H1 (cell line): ENCODE measurements at regions not wholly inside any gene's neighbourhood (a gene's known extent, or its start where the extent isn't known, plus 50 kb on each side); places are given as distances from the start of the nearest gene placed in this dataset.

Experiments
- CTCF ChIA-PET: fragments of 300-600 bp; sonication (Branson Sonifier 250); formaldehyde crosslinking; loops from one replicate; lab custom pipeline; 2021; ENCODE audit not compliant: partially characterized antibody; lab: Charles Lee
- POLR2A ChIA-PET: fragments of 300-600 bp; sonication (Branson Sonifier 250); formaldehyde crosslinking; loops from one replicate; lab custom pipeline; 2021; ENCODE audit warnings: inconsistent platforms; ENCODE audit not compliant: partially characterized antibody; lab: Charles Lee
- DNase-seq, 2 experiments: peaks; one replicate each; pipeline versions ENCODE4 v3.0.0 to v3.0.0-alpha.2; 2010 to 2022; ENCODE audit warnings: low spot score in 2 of 2, low read depth in 1 of 2, mixed read lengths in 1 of 2
- FAIRE-seq: peaks from 2 replicates; lab custom pipeline; 2011; peaks lifted over from hg19 to GRCh38; lab: Jason Lieb, UNC
- H2AFZ ChIP-seq: 2 replicates; pipeline ENCODE4 v1.8.1; 2012; ENCODE audit warnings: low read length, inconsistent platforms
- H2AK5ac ChIP-seq: 2 replicates; pipeline ENCODE4 v1.6.1; 2013; ENCODE audit warnings: low read depth, low read length
- H2BK120ac ChIP-seq: replicated peaks from 2 replicates; pipeline ENCODE3; 2013; ENCODE audit warnings: low read depth, low read length, inconsistent platforms
- H2BK12ac ChIP-seq: 2 replicates; pipeline ENCODE4 v1.6.1; 2013; ENCODE audit warnings: low read depth, low read length
- H2BK15ac ChIP-seq: 2 replicates; pipeline ENCODE4 v1.6.1; 2013; ENCODE audit warnings: low read length
- H2BK20ac ChIP-seq: 2 replicates; pipeline ENCODE4 v1.6.1; 2013; ENCODE audit warnings: low read length
- H2BK5ac ChIP-seq: 2 replicates; pipeline ENCODE4 v1.6.1; 2013; ENCODE audit warnings: low read depth, low read length
- H3K14ac ChIP-seq: 2 replicates; pipeline ENCODE4 v1.6.1; 2013; ENCODE audit warnings: inconsistent platforms; ENCODE audit not compliant: insufficient read length
- H3K18ac ChIP-seq: 2 replicates; pipeline ENCODE4 v1.6.1; 2013; ENCODE audit warnings: low read length; ENCODE audit errors: extremely low read depth
- H3K23ac ChIP-seq: 2 replicates; pipeline ENCODE4 v1.6.1; 2013; ENCODE audit warnings: inconsistent platforms; ENCODE audit not compliant: insufficient read length
- H3K23me2 ChIP-seq: 2 replicates; pipeline ENCODE4 v1.6.1; 2013; ENCODE audit warnings: low read depth, low read length
- H3K27ac ChIP-seq: 2 replicates; pipeline ENCODE4 v1.6.1; 2011; ENCODE audit warnings: low read depth, low read length, inconsistent platforms
- H3K27me3 ChIP-seq, 4 experiments: replicated peaks in 1 of 4; 1 replicate in 1 of 4; 2 replicates in 3 of 4; pipeline versions ENCODE4 v1.6.1 to v1.8.1; 2011 to 2013; ENCODE audit warnings: low read length in 3 of 4, mild to moderate bottlenecking in 3 of 4, inconsistent platforms in 2 of 4, mixed read lengths in 2 of 4, moderate library complexity in 1 of 4; ENCODE audit not compliant: control insufficient read depth in 3 of 4, insufficient read depth in 3 of 4; ENCODE audit errors: extremely low read depth in 1 of 4
- H3K36me3 ChIP-seq, 4 experiments: 2 replicates each; pipeline versions ENCODE4 v1.6.1 to v1.8.1; 2011 to 2013; ENCODE audit warnings: mild to moderate bottlenecking in 4 of 4, low read length in 3 of 4, moderate library complexity in 2 of 4, control low read depth in 1 of 4, inconsistent platforms in 1 of 4; ENCODE audit not compliant: insufficient read depth in 4 of 4, control insufficient read depth in 2 of 4
- H3K4ac ChIP-seq: replicated peaks from 2 replicates; pipeline ENCODE3; 2013; ENCODE audit warnings: low read length, low read depth, mixed read lengths, inconsistent platforms; ENCODE audit not compliant: insufficient read length
- H3K4me1 ChIP-seq, 4 experiments: replicated peaks in 1 of 4; 1 replicate in 1 of 4; 2 replicates in 3 of 4; pipeline versions ENCODE4 v1.6.1 to v1.8.1; 2011 to 2013; ENCODE audit warnings: low read length in 3 of 4, inconsistent platforms in 2 of 4, mixed read lengths in 1 of 4; ENCODE audit not compliant: insufficient read depth in 4 of 4, control insufficient read depth in 3 of 4
- H3K4me2 ChIP-seq, 2 experiments: 2 replicates each; pipeline versions ENCODE4 v1.6.1 to v1.8.1; 2011 to 2013; ENCODE audit warnings: low read depth in 2 of 2, low read length in 2 of 2, control low read depth in 1 of 2, inconsistent platforms in 1 of 2, mild to moderate bottlenecking in 1 of 2; ENCODE audit not compliant: insufficient read depth in 1 of 2
- H3K4me3 ChIP-seq, 4 experiments: fragments of 200-600, 300-600 bp in 1 of 4; sonication (generic), shearing (Covaris generic), sonication (Bioruptor Twin) in 1 of 4; 2 replicates each; pipeline versions ENCODE4 v1.5.1 to v1.8.1; 2011 to 2016; ENCODE audit warnings: low read length in 4 of 4, low read depth in 3 of 4, control low read depth in 2 of 4, inconsistent platforms in 2 of 4, mild to moderate bottlenecking in 2 of 4, mixed read lengths in 1 of 4, moderate library complexity in 1 of 4; ENCODE audit not compliant: insufficient read depth in 2 of 4; ENCODE audit errors: extremely low read depth in 1 of 4
- H3K56ac ChIP-seq: replicated peaks from 2 replicates; pipeline ENCODE3; 2013; ENCODE audit warnings: low read depth, mild to moderate bottlenecking, mixed read lengths, low read length, inconsistent platforms; ENCODE audit not compliant: insufficient read length
- H3K79me1 ChIP-seq: 2 replicates; pipeline ENCODE4 v1.6.1; 2013; ENCODE audit warnings: low read depth, low read length, control low read depth
- H3K79me2 ChIP-seq, 2 experiments: 2 replicates each; pipeline versions ENCODE4 v1.6.1 to v1.8.1; 2012 to 2013; ENCODE audit warnings: low read length in 2 of 2, mild to moderate bottlenecking in 2 of 2, inconsistent platforms in 1 of 2; ENCODE audit not compliant: insufficient read depth in 2 of 2, control insufficient read depth in 1 of 2
- H3K9ac ChIP-seq, 4 experiments: replicated peaks in 1 of 4; 1 replicate in 1 of 4; 2 replicates in 3 of 4; pipeline versions ENCODE4 v1.6.1 to v1.8.1; 2011 to 2013; ENCODE audit warnings: low read depth in 3 of 4, low read length in 3 of 4, control low read depth in 2 of 4, mild to moderate bottlenecking in 2 of 4, moderate library complexity in 2 of 4, inconsistent platforms in 1 of 4; ENCODE audit errors: extremely low read depth in 1 of 4
- H3K9me3 ChIP-seq, 2 experiments: 2 replicates each; pipeline versions ENCODE4 v1.6.1 to v1.8.1; 2012 to 2013; ENCODE audit warnings: mild to moderate bottlenecking in 2 of 2, moderate library complexity in 2 of 2, control low read depth in 1 of 2, inconsistent platforms in 1 of 2, low read depth in 1 of 2, low read length in 1 of 2, mixed read lengths in 1 of 2; ENCODE audit not compliant: insufficient read depth in 2 of 2
- H4K20me1 ChIP-seq, 2 experiments: replicated peaks in 1 of 2; 2 replicates each; pipeline versions ENCODE3 to v1.8.1; 2011 to 2013; ENCODE audit warnings: inconsistent platforms in 2 of 2, low read length in 2 of 2, mild to moderate bottlenecking in 1 of 2; ENCODE audit not compliant: insufficient read depth in 2 of 2, control insufficient read depth in 1 of 2
- H4K5ac ChIP-seq: 2 replicates; pipeline ENCODE4 v1.6.1; 2013; ENCODE audit warnings: low read length, low read depth, mixed read lengths, inconsistent platforms; ENCODE audit not compliant: insufficient read length
- H4K8ac ChIP-seq: 2 replicates; pipeline ENCODE4 v1.8.0; 2013; ENCODE audit warnings: mild to moderate bottlenecking, moderate library complexity, low read length, inconsistent platforms; ENCODE audit not compliant: insufficient read depth; ENCODE audit errors: extremely low read depth
- H4K91ac ChIP-seq: replicated peaks from 2 replicates; pipeline ENCODE3; 2013; ENCODE audit warnings: low read length, mixed read lengths, inconsistent platforms; ENCODE audit not compliant: insufficient read length
- ATF2 ChIP-seq: IDR thresholded peaks from 2 replicates; pipeline ENCODE4 v1.6.1; 2012; ENCODE audit warnings: low read length, inconsistent platforms
- BACH1 ChIP-seq: IDR thresholded peaks from 2 replicates; pipeline ENCODE4 v1.6.1; 2012; ENCODE audit warnings: low read length, improper control_type of control experiment
- CREB1 ChIP-seq: IDR thresholded peaks from 2 replicates; pipeline ENCODE4 v1.6.1; 2012; ENCODE audit warnings: inconsistent platforms
- KDM1A ChIP-seq: fragments of 200-600, 300-600 bp; sonication (generic); IDR thresholded peaks from 2 replicates; pipeline ENCODE4 v1.7.1; 2016; ENCODE audit warnings: mild to moderate bottlenecking, low read length, borderline replicate concordance
- MAFK ChIP-seq: IDR thresholded peaks from 2 replicates; pipeline ENCODE4 v1.6.1; 2012; ENCODE audit warnings: low read depth, mild to moderate bottlenecking, improper control_type of control experiment, low read length
- RAD21 ChIP-seq, 2 experiments: IDR thresholded peaks in 1 of 2; conservative IDR thresholded peaks in 1 of 2; 2 replicates each; pipeline ENCODE4 v1.6.1; 2011; ENCODE audit warnings: low read depth in 2 of 2, low read length in 2 of 2, improper control_type of control experiment in 1 of 2, inconsistent platforms in 1 of 2, mild to moderate bottlenecking in 1 of 2, moderate library complexity in 1 of 2
- SRF ChIP-seq: IDR thresholded peaks from 2 replicates; pipeline ENCODE4 v1.6.1; 2011; ENCODE audit warnings: mild to moderate bottlenecking, low read depth, low read length, moderate library complexity
- WGBS, 2 experiments: shearing (Covaris generic) in 1 of 2; methylation state at CpG; one replicate each; pipeline versions ENCODE4 v1.1.6 to v1.1.7; 2013 to 2015; ENCODE audit warnings: low lambda C conversion rate in 2 of 2, mixed read lengths in 2 of 2, inconsistent platforms in 1 of 2, low coverage in 1 of 2, missing lambda C conversion rate in 1 of 2; ENCODE audit not compliant: insufficient replicate concordance in 2 of 2, insufficient coverage in 1 of 2, insufficient read length in 1 of 2; ENCODE audit errors: extremely low coverage in 1 of 2, missing lambda C conversion rate in 1 of 2; 5-methylcytosine and 5-hydroxymethylcytosine counted together
- TF ChIP-seq, protein P1 (sequence below): IDR thresholded peaks from 2 replicates; pipeline ENCODE4 v1.6.1; 2011; ENCODE audit warnings: low read depth, mild to moderate bottlenecking, low read length; ENCODE audit not compliant: insufficient read depth

DNA sequence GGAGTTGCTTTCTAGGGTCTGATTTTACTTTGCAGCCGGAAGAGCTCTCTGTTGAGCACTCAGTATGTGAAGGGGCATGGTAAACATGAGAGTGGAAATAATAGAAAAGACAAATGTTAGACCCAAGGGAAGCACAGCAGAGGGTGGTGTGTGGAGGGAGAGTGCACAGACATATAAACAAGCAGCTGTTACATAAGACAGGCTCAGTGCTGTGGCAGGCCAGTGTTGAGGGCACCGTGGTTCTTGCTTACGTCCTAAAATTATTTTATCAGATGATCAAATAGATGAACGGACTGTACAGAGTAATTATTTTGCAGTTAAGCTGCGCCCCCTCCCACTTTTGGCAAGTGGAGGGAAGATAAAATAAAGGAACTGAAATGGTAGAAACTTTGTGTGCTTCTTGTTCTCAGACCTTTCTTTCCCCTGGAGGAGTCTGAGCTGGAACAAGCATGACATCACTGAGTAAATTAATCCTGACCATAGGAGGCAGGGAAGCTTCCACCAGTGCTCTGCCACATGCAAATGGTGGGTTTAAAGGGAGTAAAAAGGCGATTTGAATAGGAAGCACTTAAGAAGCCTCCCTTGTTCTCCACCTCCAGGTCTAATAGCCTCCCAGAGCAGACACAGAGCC, 205.6 kb downstream of the IL20RB start:
- Histone ChIP-seq H3K18ac (no peak overlapping the region), H3K23ac (no peak overlapping the region), H3K4ac (no peak overlapping the region), H2BK5ac (no peak overlapping the region), H2BK12ac (no peak overlapping the region), H3K79me1 (no peaks in the 10 kb centered on the region), H3K14ac (no peak overlapping the region), H3K27ac (no peak overlapping the region), H2AK5ac (no peak overlapping the region), H4K5ac (no peak overlapping the region), H2BK15ac (no peak overlapping the region), H3K4me3 (no peak overlapping the region), H2AFZ (peak overlapping the region; percentile 91), H3K56ac (no peak overlapping the region), H2BK120ac (no peak overlapping the region), H4K91ac (no peak overlapping the region), H3K36me3 (no peaks in the 10 kb centered on the region), H3K4me2 (peak overlapping the region in 1 of 2 experiments; percentile 38; a peak in 2 of 4 replicates), H2BK20ac (no peak overlapping the region), H3K9ac (no peak overlapping the region), H3K79me2 (no peaks in the 10 kb centered on the region), H4K20me1 (no peaks in the 10 kb centered on the region), H3K9me3 (no peaks in the 10 kb centered on the region), H3K23me2 (no peaks in the 10 kb centered on the region), H4K8ac (no peak overlapping the region), H3K4me1 (peaks cover 0 to 12% (median 7%) of the 10 kb centered on the region in 4 experiments; a peak in 3 of 7 replicates), H3K27me3 (no peaks in the 10 kb centered on the region)
- WGBS, 2 experiments: 67% methylated on average over 5 of the region's 6 CpGs; no CpG with 5 or more reads in 1 of the 2 experiments
- no peak for DNase-seq
- POLR2A ChIA-PET: no interaction called here
- CTCF ChIA-PET: interaction anchor here (0.7 to 5.9 kb wide), 8 partner anchors 9 to 150 kb away, joined by 3 to 33 read pairs (median 4); no protein-coding TSS in a partner anchor
- no peak for FAIRE-seq
- TF ChIP-seq KDM1A (no peak), BACH1 (no peak), MAFK (no peak), CREB1 (no peak), SRF (no peak), ATF2 (0 out of 2 replicates have a peak, but pooled peaks have one; percentile 51), RAD21 (IDR thresholded peaks at IDR 0.05 in 1 of 2, conservative IDR thresholded peaks at IDR 0.05 in 1 of 2; ENCODE audit: low read depth in 2 of 2, low read length in 2 of 2) (no peak)
- TF ChIP-seq, protein P1, sequence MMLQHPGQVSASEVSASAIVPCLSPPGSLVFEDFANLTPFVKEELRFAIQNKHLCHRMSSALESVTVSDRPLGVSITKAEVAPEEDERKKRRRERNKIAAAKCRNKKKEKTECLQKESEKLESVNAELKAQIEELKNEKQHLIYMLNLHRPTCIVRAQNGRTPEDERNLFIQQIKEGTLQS: no peak
